ENCODE measurements at regions not wholly inside any gene's neighbourhood (a gene's known extent, or its start where the extent isn't known, plus 50 kb on each side); places are given as distances from the start of the nearest gene placed in this dataset.

DNA sequence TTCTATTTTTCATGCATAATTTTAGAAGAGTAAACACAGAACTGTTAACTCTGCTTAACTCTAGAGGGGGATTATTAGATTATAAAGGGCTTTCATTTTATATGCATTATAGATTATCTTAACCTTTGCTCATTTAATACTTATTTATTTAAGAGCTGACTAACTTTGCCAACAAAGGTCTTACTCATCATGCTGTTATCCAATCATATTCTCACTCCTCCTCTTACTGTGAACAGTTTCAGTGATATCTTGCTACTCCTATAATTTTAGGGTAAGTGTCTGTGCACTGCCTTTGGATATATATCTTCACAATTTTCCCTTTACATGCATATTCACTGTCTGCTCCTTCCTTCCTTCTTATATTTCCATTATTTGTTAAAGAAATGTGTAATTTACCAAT lies 1814.9 kb downstream of the STIM2 start:
- DNase-seq (ENCODE audit: low spot score), result no peak

- DNase-seq (ENCODE audit: low spot score), result no peak
These were observed 1817.2 kb downstream of the STIM2 start for GRCh38 chr4:28677808-28678207.

- DNase-seq (ENCODE audit: low spot score), result no peak
These were observed 1822.2 kb downstream of the STIM2 start for GRCh38 chr4:28682847-28683246.

- DNase-seq (ENCODE audit: low spot score), result peak; percentile 50
These were observed 1826.0 kb downstream of the STIM2 start for GRCh38 chr4:28686618-28687017.

GRCh38 chr4:28690890-28691289 lies 1830.2 kb downstream of the STIM2 start:
- no peak for DNase-seq (ENCODE audit: low spot score)

- DNase-seq (ENCODE audit: low spot score), result no peak
These were observed 1841.9 kb downstream of the STIM2 start for GRCh38 chr4:28702571-28702970.

GRCh38 chr4:28709891-28710290 lies 1849.2 kb downstream of the STIM2 start:
- DNase-seq (ENCODE audit: low spot score), result no peak

GRCh38 chr4:28723371-28723770 lies 1862.7 kb downstream of the STIM2 start:
- DNase-seq (ENCODE audit: low spot score), result no peak

GRCh38 chr4:28724239-28724638 lies 1863.6 kb downstream of the STIM2 start:
- no peak for DNase-seq (ENCODE audit: low spot score)

DNA sequence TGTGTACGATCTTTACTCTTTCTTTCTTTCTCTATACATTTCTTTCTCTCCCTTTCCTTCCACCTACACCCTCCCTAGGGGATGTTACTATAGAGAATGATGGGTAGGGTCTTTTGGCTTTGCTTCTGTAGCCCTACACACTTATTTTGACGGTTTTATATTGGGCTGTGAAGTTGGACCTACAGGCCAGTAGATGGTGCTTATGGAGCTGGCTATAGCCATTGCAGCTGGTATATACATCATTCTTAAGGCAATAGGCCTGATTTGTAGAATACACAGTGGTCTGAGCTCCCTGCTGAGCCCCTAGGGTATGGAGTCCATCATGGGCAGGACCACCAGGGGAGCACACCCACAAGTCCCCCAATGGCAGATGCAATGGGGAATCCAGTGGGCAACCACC lies 1869.7 kb downstream of the STIM2 start:
- no peak for DNase-seq (ENCODE audit: low spot score)

DNA sequence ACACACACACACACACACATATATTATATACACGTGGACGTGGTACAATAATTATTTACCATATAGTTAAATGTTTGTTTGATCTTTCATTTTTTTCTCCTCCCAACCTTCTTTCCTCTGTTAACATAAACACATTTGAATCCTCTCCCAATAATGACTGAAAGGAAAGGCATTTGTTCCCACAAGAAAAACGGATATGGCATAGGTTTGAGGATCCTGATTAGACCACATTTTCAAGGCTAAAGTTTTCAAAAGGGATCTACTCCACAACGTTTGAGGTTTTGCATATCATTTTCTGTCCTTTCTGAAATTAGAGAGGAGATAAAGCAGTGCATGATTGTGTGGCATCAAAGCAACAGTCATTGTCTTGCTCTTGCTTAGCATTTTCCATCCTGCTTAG lies 1883.4 kb downstream of the STIM2 start:
- DNase-seq (ENCODE audit: low spot score), result no peak

- no peak for DNase-seq (ENCODE audit: low spot score)
These were observed 1893.7 kb downstream of the STIM2 start for GRCh38 chr4:28754376-28754775.

GRCh38 chr4:28755081-28755480 lies 1894.4 kb downstream of the STIM2 start:
- no peak for DNase-seq (ENCODE audit: low spot score)

DNA sequence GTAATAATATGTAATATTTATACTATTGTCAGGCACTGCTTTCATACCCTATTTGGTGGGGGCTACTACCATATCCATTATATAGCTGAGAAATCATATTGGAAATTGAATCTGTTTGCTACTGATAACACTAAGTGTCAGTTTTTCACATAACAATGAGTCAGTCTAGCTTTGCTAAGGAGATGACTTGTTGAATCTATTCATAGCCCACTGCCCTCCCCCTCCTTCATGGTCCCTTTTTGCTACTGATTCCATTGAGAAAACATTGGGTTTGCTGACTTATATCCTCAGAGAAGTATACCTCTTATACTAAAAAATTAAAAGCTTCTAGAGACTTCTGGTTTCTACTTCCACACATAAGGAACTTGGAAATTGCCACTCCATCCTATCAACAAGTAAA lies 1898.4 kb downstream of the STIM2 start:
- no peak for DNase-seq (ENCODE audit: low spot score)

- no peak for DNase-seq (ENCODE audit: low spot score)
These were observed 1899.4 kb downstream of the STIM2 start for GRCh38 chr4:28760003-28760402.

DNA sequence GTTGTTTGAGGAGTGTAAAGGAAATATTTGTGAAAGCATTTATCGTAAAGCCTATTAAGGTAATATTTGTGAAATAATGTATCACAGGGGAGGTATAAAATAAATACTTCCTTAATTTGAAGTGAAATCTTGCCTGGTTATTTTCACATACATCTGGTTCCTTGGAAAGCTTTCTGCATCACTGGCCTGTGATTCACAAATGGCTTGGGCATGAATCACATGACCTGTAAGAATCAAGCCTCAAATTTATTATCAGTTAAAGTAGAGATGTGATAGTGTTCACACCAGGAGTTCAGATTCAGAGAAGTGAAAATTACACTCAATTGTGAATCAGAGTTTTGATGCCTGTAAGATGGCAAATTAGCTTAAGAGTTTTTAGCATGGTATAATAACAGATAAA lies 1911.4 kb downstream of the STIM2 start:
- no peak for DNase-seq (ENCODE audit: low spot score)

DNA sequence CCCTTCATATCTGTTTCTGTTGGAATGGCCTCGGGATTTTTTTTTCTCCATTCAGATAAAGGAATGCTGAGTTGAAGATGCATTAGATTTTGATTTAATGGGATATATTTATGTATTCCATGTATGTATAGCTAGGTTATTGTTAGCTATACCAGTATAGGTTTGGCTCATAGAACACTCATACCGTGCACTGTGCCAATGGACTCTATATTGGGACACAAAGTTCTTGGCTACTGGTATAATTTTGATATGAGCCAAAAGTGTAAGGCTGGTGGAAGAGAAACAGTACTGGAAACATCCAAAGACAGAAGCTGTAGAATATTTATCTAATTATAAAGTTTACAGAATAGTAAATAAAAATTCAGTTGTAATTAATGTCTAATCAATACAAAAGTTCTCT lies 1912.1 kb downstream of the STIM2 start:
- DNase-seq (ENCODE audit: low spot score), result no peak

GRCh38 chr4:28774344-28774743 lies 1913.7 kb downstream of the STIM2 start:
- no peak for DNase-seq (ENCODE audit: low spot score)

- no peak for DNase-seq (ENCODE audit: low spot score)
These were observed 1915.4 kb downstream of the STIM2 start for GRCh38 chr4:28776004-28776403.

GRCh38 chr4:28784188-28784587 lies 1923.5 kb downstream of the STIM2 start:
- no peak for DNase-seq (ENCODE audit: low spot score)

DNA sequence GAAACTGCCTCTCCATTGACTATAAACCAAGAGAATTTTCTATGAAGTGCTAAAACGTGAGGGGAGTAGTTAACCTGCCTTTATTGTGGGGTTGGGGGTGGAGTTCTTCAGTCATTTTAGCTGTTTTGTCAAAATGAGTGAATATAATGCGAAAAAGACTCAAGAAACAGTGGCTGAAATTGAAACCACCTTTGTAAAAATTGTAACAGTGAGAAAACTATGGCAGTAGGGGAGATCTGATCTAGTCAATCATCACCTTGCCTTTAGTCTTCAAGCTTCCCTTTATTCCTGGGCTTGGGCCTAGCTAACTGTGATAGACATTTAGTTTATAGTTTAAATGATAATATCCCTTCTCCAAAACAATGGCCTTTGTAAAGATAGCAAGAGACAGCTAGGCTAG lies 1927.3 kb downstream of the STIM2 start:
- no peak for DNase-seq (ENCODE audit: low spot score)

DNA sequence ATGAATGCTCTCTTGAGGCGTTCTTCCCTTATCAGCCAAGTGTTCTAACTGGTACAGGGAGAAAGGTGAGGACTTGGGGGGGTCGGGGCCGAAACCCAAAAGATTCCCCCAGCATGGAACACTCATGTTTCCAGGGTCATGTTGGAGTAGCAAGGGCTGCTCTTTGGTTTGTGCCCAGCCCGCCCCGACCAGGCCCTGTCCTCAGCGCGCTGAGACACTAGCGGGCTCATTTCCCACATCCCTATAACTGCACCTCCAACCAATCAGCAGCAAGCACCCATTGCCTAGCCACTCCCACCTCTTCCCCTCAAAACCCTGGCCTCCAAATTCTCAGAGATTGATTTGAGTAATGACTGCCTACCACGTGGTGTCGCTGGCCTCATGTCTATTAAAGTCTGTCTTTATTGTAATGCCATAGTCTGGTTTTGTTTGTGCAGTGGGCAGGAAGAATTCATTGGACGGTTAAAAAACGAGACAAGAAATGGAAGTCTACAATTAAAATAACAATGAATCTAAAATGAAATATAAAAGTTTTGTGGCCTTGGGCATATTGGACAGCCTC lies 1928.4 kb downstream of the STIM2 start:
- no peak for DNase-seq (ENCODE audit: low spot score)

DNA sequence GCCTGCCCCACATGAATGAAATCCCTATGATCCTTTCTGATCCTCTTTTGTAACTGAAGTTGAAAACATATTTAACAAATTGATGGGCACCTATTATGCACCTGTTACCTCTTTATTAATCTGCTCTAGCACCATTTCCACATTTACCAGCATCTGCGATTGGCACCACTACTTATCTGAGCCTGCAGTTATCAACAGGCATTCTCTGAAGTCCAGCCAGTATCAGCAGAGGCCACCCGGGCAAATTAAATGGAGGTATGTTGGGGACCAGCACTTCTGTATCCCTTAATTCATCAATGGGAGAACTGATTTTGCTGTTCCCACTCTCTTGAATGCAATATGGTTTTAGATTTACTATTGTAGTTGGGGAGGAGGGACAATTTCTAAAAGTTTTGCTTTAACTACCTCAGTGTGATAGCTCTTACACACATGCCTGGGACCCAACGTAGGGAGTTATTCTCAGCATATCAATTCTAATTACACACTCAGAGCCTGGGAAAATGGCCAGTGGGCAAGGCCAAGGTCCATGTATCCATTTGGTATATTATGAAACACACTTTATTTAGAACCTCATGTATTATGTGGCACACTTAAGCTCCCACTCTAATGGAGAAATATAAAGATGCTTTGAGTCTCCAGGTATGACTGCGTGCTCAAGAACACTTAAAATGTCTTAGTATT lies 1927.1 kb upstream of the PCDH7 start:
- no peak for DNase-seq (ENCODE audit: low spot score)

DNA sequence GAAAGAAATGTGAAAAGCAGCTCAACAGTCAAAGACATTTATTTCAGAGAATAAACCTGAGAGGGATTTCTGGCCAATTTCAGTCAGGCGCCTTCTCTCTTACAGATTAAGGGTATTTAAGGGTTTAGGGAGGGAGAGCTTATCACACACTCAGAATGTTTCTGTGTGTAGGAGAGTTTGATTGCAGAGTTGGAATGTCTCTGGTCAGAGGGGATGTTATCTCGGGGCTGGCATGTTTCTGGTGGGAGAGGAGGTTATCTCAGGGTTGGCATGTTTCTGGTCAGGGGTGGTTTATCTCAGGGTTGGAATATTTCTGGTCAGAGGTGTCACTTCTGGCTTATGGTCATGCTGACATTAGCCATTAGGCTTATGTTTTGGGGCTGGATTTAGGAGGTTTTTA lies 1920.5 kb upstream of the PCDH7 start:
- no peak for DNase-seq (ENCODE audit: low spot score)

Measured in Ammon's horn (tissue), 1 donor.